ENCODE measurements at regions not wholly inside any gene's neighbourhood (a gene's known extent, or its start where the extent isn't known, plus 50 kb on each side); places are given as distances from the start of the nearest gene placed in this dataset.

DNA sequence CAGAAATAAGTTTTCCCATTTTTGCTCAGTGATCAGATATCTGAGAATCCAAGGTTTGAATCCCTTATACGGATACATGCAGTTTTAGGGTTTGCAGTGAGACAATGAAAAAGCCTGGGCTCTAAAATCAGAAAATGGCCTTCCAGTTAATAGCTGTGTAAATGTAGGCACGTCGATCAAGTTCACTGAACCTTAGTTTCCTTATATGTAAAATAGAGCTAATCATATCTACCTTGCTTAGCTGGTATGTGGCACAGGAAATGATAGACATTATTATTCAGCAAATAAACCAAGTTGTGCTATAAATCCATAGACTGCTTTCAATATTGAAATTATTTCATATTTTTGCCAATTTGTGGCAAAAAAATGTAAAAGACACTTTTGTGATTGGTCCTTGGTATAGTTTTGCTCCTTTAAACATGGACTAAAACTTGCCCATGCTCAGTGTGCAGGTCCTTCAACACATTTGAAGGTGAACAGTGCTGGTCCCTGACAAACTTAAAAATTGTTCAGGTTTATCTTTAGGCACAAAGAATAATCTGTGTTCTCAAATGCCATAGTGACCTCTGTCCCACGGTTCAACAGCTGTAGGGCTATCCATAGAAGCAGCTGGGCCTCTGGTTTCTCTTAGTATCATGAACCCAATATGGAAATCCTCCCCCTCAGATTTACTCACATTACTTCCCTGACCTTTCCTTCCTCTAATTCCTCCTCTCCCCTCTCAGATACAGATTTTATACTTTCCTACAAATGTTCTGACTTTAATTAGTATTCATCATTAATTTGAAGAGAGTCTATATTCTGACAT lies 51.0 kb downstream of the CCDC54 start:
- no peak for DNase-seq

DNA sequence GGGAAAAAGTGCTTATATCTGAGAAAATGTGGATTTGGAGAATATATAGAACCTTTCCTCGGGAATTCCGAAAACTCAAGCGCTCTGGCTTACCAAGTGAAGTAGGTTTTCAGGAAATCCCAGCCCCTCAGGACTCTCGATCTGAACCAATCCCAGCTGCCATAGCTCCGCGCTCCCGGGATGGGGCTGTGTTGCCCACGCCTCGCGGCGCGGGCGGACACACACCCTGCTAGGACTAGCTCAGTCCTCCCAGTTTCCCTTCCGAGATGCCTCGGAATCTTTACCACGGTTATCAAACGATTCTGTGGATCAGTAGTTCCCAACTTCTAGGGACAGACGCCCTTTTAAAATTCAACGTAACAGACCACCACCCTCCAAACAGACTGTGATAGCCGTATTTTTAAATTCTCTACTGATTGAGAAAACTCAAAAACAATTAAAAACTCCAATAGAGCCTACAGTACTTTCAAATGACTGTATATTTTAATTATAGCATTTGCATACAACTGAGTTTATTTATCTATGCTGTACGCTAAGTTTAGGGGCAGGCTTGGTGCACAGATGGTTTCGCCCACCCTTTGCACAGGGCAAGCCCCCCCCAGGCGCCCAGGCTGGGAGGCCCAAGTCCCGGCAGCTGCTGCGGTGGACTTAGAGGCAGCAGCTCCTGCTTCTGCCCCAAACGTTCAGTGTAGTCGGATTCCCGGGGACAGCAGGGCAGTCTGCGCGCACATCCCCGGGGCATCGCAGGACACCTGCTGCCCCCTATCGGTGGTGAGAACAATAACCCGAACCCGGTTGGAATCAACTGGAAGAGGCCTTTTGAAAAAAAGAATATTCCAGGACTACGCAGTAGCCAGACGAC lies 52.3 kb downstream of the CCDC54 start:
- peak; percentile 45 for DNase-seq

DNA sequence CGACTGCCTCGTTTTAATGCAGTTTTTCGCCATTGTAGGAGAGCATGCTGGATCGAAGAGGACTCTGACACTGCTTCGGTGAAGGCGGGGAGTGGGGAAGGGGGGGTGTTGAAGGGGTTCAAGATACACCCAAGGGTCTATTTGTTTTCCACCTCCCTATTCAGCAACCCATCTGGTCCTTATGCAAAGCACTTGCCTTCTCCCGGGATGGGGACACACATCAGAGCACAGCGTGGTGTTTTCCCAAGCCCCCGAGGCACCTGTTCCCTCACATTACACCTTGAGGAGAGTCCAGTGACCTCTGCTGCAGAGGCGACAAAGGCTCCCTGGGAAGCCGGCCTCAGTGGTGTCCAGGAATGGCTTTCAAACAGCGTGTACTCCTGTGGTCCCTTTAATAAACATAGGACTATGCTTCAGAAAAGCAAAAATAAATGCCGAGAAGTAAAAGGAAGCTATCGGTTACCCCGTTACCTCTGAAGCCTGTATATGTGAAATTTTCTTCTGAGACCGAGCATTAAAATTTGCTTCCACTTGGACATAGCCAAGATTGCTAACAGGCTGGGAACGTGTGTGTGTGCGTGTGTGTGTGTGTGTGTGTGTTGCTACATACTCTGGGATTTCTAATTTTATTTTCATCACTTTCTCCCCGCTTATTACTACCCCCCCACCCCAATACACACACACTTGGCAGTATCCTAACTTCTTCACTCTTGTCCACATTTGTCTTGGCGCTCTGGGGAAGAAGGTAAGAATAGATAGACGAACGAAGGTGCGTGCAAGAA lies 53.2 kb downstream of the CCDC54 start:
- DNase-seq, result no peak

DNA sequence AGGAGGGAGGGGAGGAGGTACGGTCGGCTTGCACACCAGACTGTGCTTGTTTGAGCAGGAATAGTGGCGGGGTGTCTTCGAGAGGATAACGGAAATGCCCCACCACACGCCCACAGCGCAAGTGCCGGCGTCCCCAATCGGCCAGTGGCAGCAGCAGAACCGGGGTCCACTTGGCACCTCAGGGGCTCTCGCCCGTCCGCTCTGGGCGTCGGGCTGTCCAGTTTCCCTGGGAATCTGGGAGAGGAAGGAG lies 53.7 kb downstream of the CCDC54 start:
- DNase-seq, result no peak

DNA sequence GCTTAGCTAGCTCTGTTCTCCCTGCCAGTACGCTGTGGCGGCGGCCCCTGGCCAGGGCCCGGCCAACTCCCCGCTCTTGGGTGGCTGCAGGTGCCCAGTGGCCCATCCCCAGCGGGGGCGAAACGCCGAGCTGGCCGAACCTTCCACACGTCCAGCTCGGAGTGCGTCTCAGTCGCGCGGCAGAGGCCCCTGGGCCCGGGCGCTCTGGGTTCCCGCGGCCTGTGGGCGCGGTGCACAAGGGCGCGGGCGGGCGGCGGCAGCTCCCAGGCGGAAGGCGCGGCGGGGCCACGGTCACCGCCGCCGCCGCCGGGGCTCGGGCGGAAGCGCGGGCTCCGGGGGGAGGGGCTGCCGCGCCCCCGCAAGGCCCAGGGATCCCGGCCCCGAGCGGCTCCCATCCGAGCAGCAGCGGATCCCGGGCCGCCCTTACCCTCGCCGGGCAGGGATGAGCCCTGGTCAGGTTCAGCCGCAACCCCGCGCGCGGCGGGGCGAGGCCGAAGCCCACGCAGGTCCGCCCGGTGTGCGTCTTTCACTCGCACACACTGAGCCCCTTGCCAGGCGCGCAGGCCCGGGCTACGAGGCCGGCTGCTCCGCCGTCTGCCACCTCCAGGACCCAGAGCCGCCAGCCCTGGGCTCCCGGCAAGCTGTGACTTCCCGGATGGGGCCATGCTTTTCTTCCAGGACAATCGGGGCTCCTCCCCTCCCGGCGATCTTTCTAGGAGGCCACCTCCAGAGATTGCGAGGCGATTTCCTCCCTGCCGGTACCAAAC lies 54.2 kb downstream of the CCDC54 start:
- DNase-seq, result peak; percentile 83

DNA sequence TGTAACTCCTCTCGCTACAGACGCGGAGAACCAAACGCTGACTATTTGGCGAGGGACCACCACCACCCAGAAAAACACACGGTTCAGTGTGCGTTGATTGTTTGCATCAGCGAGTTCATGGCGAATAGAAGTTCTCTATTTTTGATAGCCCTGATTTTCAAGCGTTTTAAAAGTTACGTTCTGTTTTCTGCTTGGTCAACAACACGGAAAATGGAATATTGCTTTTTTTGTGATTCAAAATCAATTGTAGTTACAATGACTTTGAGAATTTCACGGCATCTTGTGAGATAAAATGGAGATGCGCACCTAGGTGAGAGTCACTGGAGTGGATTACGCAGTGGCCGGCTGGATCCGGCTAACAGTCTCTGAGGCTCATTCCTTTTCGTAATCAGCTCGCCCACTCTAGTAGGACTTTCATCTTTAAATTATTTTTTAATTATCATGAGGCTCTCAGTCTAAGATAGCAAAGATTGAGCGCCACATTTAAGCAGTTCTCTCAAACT lies 54.8 kb downstream of the CCDC54 start:
- peak; percentile 31 for DNase-seq

DNA sequence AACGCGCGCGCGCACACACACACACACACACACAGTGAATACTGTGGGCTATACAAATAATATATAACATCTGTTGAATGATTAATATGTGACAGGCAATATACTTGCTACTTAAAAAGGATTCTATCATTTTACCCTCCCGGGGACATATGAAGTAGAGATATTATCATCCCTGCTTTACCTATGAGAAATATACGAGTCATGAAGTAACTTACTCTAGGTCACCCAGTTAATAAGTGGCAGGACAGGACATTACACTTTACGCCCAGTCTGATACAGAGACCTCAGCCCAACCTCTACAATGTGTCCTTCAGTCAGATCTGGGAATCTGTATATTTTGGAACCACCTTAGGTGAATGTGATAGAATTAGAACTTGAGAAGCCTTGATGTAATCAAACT lies 55.4 kb downstream of the CCDC54 start:
- DNase-seq, result no peak

DNA sequence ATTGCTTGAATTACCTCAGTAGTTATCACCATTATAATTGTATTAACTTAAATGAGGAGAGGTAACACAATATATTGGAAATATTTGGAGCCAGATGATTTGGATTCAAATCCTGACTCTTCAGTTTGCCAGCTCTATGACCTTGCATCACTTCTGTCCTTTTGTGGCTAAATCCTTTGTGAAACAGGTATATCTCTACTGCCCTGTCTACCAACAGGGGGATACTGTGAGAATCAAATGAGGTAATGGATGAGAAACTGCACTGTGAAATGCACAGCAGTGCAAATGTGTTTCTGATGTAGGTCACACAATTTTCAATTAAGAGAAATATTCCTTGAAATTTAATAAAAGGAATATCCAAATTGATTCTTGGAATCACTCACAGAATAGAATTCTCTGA lies 58.8 kb downstream of the CCDC54 start:
- no peak for DNase-seq

DNA sequence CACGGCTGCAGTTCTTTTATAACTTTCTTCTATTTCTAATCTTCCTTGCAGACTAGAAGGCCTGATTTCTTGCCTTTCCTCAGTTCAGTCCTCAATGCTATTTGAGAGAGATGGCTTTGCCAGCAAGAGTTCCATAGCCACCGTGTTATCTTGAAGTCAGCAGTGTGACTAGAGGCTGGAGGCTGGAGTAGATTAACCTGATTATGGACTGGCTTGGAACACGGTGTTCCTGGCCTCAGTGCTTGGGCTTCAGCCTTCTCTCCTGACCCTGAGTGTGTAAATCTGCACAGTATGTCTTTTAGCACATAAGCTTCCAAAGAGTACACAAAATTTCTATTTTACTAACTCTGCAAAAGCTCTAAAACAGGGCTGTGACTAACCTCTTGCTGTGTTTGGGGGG lies 61.4 kb downstream of the CCDC54 start:
- no peak for DNase-seq

DNA sequence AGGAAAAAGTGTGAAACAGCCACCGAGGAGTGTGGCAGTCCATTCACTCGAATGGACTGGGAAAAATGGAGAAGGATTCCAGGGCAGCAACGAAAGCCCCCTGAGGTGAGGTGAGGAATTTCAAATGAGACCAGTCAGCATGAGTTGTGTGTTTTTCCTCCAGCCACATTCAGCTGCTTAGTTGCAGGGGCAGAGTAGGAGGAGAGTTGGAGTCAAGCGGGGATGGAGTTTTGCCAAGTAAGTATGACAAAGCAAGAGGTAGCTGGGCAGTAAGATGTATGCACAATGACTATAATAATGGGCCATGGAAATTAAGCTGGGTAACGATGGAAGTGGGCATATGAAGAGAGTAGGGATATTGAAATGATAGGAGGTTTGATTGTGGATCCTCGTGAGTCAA lies 64.4 kb downstream of the CCDC54 start:
- no peak for DNase-seq

DNA sequence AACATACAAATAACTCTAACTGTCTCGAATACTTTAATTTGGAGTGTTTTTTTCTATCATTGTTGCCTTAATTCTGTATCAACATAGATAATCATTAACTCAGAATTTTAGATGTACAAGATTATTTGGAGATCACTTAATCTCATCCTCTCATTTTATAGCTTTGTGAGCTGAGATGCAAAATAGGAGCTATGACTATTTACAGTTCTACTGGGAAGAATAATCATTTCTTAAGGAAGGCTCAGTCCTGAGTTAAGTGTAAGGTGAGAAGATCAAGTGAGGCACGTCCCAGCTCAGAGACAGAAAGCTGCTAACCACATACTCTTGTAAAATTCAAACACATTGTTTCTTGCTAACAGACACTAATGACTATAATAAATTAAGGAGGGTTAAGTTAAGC lies 66.2 kb downstream of the CCDC54 start:
- no peak for DNase-seq

DNA sequence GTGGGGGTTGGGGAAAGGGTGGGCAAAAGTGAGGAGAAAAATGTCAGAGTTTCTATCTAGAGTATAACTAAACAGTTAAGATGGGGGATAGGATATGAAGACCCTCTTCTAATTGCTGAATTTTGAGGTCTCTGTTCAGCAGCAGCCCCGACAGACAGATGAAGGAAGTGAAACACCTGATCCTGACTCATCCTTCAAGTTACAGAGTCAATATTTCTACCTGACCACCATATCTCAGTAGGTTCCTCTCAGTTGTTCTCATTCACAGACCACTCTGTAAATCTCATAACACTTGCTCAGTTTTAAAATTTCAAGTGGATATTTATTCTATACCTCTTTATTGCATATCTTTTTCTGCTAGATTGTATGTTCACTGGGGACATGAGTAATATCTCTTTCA lies 69.5 kb downstream of the CCDC54 start:
- no peak for DNase-seq

DNA sequence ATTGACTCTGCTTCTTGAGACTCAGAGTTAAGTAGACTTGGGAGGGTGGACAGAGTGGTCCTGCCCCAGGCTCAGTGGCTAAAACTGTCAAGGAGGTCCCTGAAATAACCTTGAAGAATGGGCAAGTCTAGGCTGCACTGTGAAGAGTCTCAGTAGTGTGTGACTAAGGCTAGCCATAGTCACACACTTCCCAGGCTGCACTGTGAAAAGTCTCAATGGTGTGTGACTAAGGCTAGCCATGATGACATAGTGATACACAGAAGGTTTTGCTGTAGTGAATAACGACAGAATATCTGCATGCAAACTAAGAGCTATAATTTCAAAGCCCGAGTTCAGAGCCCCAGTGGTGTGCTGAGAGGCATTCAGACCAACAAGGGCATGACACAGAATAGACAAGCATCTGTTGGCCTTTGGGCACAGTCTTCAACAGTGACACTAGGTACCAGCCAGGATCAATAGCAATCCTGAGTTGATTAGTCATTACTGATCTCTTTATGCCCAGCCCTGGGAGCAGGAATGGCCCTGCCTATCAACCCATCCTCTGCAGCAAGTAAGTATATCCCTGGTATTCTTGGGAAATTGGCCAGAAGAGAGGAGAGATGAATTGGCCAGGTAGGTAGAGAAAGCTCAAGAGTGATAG lies 72.4 kb upstream of the BBX start:
- no peak for DNase-seq

DNA sequence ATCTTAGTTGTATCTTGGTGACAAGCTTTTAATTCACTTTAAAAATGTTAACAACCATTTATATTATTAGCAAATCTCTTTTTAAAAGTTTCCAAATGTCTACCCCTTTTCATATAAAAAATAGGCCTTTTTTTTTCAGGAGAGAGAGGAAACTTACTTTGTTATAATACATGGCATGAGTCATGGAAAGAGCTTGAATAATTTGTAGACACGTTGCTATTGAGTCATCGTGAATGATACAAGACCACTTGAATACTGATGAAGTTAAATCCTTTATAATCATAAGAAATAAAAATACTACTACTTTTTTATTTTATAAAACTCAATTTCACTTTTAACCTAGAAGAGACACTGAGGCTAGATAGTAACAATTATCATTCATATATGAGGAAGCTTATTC lies 70.3 kb upstream of the BBX start:
- no peak for DNase-seq

DNA sequence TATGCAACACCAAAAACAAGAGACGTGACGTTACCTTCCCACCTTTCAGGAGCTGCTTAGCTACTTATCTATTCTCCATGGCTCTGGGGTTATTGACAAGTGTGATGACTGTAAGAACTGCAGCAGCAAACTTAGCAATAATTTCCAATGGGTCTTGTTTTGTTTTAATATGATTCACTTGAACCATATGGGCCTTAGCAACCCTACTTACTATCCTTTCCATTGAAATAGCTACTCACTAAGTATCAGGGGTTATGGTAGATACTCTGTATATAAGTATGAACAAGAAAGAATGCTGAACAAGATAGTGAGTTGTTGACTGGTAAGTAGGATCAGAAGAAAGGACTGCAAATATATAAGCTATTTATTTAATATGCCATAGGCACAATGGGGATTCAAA lies 69.3 kb upstream of the BBX start:
- DNase-seq, result no peak

DNA sequence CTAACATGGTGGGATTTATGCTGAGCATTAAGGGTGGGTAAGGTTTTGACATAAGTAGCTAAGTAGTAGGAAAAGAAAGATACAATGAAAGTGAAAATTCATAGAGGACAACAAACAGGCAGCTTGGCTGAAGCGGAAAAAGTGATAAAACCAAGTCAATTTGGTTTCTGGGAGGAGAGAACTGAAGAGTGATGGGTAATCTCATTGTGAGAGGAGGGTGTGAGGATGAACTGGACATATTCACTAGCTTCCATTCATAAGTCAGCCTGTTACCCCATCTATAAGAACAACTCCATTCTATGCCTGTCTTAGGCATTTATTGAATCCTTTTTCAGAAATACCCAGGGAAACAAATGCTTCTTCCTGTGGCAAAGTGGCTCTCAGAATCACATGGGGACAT lies 67.1 kb upstream of the BBX start:
- DNase-seq, result no peak

DNA sequence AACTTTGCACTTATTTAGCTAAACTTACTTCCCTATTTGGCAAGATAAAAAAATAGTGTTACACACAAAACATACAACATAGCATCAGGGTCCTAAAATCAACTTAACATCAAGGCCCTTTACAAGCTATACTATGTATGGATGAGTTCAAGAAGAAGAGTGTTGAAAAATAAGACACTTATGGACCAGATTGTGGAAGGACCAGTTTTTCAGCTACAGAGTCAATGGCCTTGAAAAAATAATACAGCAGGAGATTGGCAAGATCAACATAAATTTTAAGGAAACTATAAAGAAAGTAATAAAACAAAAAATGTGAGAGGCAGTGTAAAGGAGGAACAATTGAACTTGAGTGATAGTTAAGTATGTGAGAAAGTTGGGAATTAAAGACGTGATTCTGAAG lies 66.3 kb upstream of the BBX start:
- DNase-seq, result no peak

DNA sequence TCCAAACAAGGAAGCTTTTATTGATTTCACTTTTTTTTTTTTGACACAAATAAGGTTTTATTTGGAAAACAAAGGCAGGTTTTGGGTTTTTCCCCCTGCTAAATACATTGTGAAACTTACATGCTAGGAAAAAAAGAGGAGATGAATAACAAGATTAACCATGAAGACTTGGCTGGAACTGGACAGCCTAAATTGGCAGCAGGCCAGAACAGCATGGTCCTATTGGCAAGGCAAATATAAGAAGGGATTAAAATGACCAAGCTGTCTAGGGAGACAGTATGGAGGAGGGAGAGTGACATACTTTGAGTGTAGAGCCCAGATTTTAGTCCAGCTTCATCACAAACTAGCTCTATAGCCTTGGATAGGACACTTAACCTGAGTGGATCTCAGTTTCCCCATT lies 63.9 kb upstream of the BBX start:
- DNase-seq, result no peak

DNA sequence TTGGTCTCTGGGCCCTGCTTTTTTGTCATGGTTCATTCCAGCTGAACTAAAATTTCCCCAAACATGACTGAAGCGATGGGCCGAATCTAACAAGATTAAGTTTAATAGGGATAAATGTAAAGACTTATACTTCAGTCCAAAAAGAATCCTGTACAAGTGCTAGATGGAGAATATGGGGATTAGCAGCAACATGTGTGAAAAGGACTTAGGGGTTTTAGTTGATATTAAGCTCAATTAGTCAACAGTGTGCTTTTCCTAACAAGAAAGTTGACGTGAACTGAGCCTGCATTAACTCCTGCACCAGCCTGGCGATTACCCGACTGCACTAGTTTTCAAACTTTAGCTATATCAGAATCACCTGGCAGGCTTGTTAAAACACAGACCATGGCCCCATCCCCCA lies 61.0 kb upstream of the BBX start:
- DNase-seq, result no peak

DNA sequence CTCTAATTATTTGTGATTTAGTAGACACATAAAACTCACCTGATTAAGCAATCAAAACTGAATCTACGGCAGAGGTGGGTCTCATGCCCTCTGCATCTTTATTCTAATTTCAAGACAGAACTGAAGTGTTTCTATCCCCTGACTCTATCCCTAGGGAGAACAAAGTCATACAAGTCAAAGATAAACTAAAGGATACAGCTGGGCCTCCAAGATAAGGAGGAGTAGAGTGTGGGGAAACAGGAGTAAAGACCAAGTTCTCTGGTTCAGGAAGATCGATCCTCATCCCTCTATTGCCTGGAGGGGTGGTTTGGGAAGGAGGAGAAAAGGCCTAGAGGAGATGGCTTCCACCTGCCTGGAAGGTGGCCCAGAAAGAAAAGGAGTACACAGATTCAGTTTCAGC lies 58.7 kb upstream of the BBX start:
- no peak for DNase-seq

DNA sequence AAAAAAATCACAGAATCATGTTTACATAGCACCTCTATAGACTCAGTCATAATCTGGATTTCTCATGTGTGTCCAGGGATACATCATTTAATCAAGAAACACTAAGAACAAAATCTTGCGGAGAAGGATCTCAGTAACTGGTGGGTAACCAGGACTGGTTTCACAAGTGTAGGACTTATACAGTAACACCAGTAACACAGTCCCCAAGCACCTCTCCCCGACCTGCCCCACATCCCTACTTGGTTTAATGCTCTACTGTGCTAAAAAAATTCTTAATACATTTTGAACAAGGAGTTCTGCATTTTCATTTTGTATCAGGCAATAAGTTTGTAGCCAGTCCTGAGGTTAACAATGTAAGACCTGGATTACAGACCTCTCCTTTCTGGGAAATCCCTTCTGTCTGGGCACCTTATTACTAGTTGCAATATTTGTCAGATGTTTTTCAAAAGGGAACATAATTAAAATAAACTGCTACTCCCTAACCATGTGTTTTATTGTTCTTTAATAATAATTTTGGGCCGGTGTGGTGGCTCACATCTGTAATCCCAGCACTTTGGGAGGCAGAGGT lies 57.6 kb upstream of the BBX start:
- no peak for DNase-seq

DNA sequence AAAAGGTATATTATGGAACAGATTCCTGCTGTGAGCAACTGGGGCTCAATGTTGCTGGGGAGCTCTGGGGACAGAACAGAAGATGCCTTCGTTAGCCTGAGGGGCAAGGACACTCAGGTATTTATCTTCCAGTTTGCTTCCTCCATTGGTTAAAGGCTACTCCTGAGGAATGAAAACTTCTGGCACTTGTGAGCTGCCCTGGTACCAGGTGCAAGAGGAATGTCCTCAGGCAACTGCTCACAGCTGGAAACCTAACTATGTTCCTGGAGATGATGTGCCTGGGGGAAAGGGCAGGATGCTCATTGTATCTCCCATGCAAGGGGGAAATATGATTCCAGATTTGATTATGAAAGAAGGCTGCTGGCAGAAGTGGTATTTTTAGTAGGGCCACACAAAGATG lies 54.0 kb upstream of the BBX start:
- DNase-seq, result peak; percentile 87

Measured in NCI-H146 (cell line).